OCI-LY3 (cell line): ENCODE measurements at regions not wholly inside any gene's neighbourhood (a gene's known extent, or its start where the extent isn't known, plus 50 kb on each side); places are given as distances from the start of the nearest gene placed in this dataset.

Source experiments
- CTCF ChIP-seq: fragments of 200-600, 300-600 bp; sonication (generic); IDR thresholded peaks from 2 replicates; pipeline ENCODE4 v1.5.1; 2014; ENCODE audit warnings: antibody characterized with exemption, low read length, low read depth
- EZH2phosphoT487 ChIP-seq: fragments of 200-600 bp; shearing (Covaris generic); IDR thresholded peaks from 2 replicates; pipeline ENCODE4 v1.6.1; 2018; ENCODE audit warnings: antibody characterized with exemption, mixed run types, low read depth

GRCh38 chr5:26026044-26026443, 1012.3 kb downstream of the CDH9 start:
- TF ChIP-seq CTCF (no peak), EZH2phosphoT487 (no peak)
